NCI-H1417 (cell line): ENCODE measurements at regions not wholly inside any gene's neighbourhood (a gene's known extent, or its start where the extent isn't known, plus 50 kb on each side); places are given as distances from the start of the nearest gene placed in this dataset.
"Not testable (repeated sequence)": the region's sequence is repeated elsewhere in the genome, so short reads cannot be mapped to it uniquely, and the experiment has no call there.

Source experiments
- DNase-seq, 3 experiments: peaks; one replicate each; lab custom pipeline; 2025; lab: John Stamatoyannopoulos, UW

GRCh38 chrX:139026811-139027210, 315.3 kb upstream of the FGF13 start:
- DNase-seq: no peak

- no peak for DNase-seq
Observed at GRCh38 chrX:139026406-139026805, 314.9 kb upstream of the FGF13 start.

- no peak for DNase-seq
Observed at GRCh38 chrX:139025816-139026215, 314.3 kb upstream of the FGF13 start.

- DNase-seq: no peak
Observed at GRCh38 chrX:139023531-139023930, 312.0 kb upstream of the FGF13 start.

GRCh38 chrX:139020801-139021200, 309.3 kb upstream of the FGF13 start:
- no peak for DNase-seq

GRCh38 chrX:139018436-139018835, 306.9 kb upstream of the FGF13 start:
- DNase-seq: no peak

- DNase-seq: no peak
Observed at GRCh38 chrX:139015627-139016026, 304.1 kb upstream of the FGF13 start.

GRCh38 chrX:139008185-139008584, 296.7 kb upstream of the FGF13 start:
- DNase-seq: no peak

GRCh38 chrX:139003856-139004527, 292.5 kb upstream of the FGF13 start:
- DNase-seq: not testable (repeated sequence)

GRCh38 chrX:139002319-139002718, 290.8 kb upstream of the FGF13 start:
- DNase-seq: no peak

GRCh38 chrX:138996268-138996667, 284.8 kb upstream of the FGF13 start:
- no peak for DNase-seq

- DNase-seq: no peak
Observed at GRCh38 chrX:138995458-138995857, 283.9 kb upstream of the FGF13 start.

GRCh38 chrX:138990425-138990824, 278.9 kb upstream of the FGF13 start:
- not testable (repeated sequence) for DNase-seq

GRCh38 chrX:138986866-138987265, 275.3 kb upstream of the FGF13 start:
- DNase-seq: no peak

- DNase-seq: no peak
Observed at GRCh38 chrX:138986235-138986634, 274.7 kb upstream of the FGF13 start.

- no peak for DNase-seq
Observed at GRCh38 chrX:138982365-138982764, 270.8 kb upstream of the FGF13 start.

- no peak for DNase-seq
Observed at GRCh38 chrX:138964501-138964900, 253.0 kb upstream of the FGF13 start.

- DNase-seq: not testable (repeated sequence)
Observed at GRCh38 chrX:138962419-138962818, 250.9 kb upstream of the FGF13 start.

- no peak for DNase-seq
Observed at GRCh38 chrX:138954976-138955375, 243.5 kb upstream of the FGF13 start.

GRCh38 chrX:138946926-138947325, 235.4 kb upstream of the FGF13 start:
- DNase-seq: no peak

GRCh38 chrX:138945219-138945618, 233.7 kb upstream of the FGF13 start:
- DNase-seq: no peak

GRCh38 chrX:138939038-138939437, 227.5 kb upstream of the FGF13 start:
- no peak for DNase-seq

GRCh38 chrX:138938003-138938402, 226.5 kb upstream of the FGF13 start:
- DNase-seq: no peak

- DNase-seq: no peak
Observed at GRCh38 chrX:138931212-138931611, 219.7 kb upstream of the FGF13 start.
